ENCODE measurements at regions not wholly inside any gene's neighbourhood (a gene's known extent, or its start where the extent isn't known, plus 50 kb on each side); places are given as distances from the start of the nearest gene placed in this dataset.

DNA sequence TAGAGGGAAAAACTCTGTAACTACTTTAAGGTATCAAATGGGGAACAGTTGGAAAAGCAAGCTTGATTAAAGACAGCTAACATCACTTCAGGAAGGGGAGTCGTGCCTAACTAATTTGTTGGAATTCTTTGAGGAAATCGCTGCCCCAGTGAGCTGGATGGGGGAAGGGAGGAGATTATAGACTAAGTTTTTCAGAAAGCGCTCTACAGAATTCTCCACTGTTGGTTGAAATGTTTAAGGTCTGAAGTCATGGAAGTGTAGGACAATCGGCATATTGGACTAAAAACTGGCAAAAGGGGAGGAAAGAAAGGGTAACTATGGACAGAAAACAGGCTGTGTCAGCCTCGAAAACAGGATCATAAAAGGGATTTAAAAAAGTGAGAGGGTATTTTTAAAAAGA, 229.9 kb upstream of the HMGA2 start:
- TF ChIP-seq, protein P1, sequence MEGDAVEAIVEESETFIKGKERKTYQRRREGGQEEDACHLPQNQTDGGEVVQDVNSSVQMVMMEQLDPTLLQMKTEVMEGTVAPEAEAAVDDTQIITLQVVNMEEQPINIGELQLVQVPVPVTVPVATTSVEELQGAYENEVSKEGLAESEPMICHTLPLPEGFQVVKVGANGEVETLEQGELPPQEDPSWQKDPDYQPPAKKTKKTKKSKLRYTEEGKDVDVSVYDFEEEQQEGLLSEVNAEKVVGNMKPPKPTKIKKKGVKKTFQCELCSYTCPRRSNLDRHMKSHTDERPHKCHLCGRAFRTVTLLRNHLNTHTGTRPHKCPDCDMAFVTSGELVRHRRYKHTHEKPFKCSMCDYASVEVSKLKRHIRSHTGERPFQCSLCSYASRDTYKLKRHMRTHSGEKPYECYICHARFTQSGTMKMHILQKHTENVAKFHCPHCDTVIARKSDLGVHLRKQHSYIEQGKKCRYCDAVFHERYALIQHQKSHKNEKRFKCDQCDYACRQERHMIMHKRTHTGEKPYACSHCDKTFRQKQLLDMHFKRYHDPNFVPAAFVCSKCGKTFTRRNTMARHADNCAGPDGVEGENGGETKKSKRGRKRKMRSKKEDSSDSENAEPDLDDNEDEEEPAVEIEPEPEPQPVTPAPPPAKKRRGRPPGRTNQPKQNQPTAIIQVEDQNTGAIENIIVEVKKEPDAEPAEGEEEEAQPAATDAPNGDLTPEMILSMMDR (IDR thresholded peaks at IDR 0.05), result no peak
- TF ChIP-seq POLR2AphosphoS5 (IDR thresholded peaks at IDR 0.05; ENCODE audit: insufficient read depth in 1 of 2, low read depth in 1 of 2), result no peak

All from vagina (tissue), 2 donors.